Amniotic stem cell (primary cell): ENCODE measurements at regions not wholly inside any gene's neighbourhood (a gene's known extent, or its start where the extent isn't known, plus 50 kb on each side); places are given as distances from the start of the nearest gene placed in this dataset.
A peak's percentile ranks its signal among the peaks of the same experiment; 100 is the strongest.

Experiments
- DNase-seq: peaks from one replicate; lab custom pipeline; 2025; lab: John Stamatoyannopoulos, UW

GRCh38 chr3:73796382-73796781, 171.6 kb upstream of the PDZRN3 start:
- no peak for DNase-seq

- no peak for DNase-seq
Measured at GRCh38 chr3:73791356-73791755, 166.6 kb upstream of the PDZRN3 start.

GRCh38 chr3:73789825-73790444, 165.2 kb upstream of the PDZRN3 start:
- no peak for DNase-seq

- DNase-seq = no peak
Measured at GRCh38 chr3:73787620-73788019, 162.9 kb upstream of the PDZRN3 start.

GRCh38 chr3:73786998-73787397, 162.3 kb upstream of the PDZRN3 start:
- no peak for DNase-seq

- peak; percentile 78 for DNase-seq
Measured at GRCh38 chr3:73786321-73786807, 161.6 kb upstream of the PDZRN3 start.

- no peak for DNase-seq
Measured at GRCh38 chr3:73784686-73785392, 160.1 kb upstream of the PDZRN3 start.

GRCh38 chr3:73783811-73784210, 159.1 kb upstream of the PDZRN3 start:
- DNase-seq = no peak

GRCh38 chr3:73781541-73781940, 156.8 kb upstream of the PDZRN3 start:
- no peak for DNase-seq

GRCh38 chr3:73774645-73775044, 149.9 kb upstream of the PDZRN3 start:
- no peak for DNase-seq

- no peak for DNase-seq
Measured at GRCh38 chr3:73773233-73773632, 148.5 kb upstream of the PDZRN3 start.

- DNase-seq = no peak
Measured at GRCh38 chr3:73772076-73772886, 147.5 kb upstream of the PDZRN3 start.

GRCh38 chr3:73768524-73769308, 144.0 kb upstream of the PDZRN3 start:
- no peak for DNase-seq

GRCh38 chr3:73766599-73767381, 142.0 kb upstream of the PDZRN3 start:
- DNase-seq = peak; percentile 32

GRCh38 chr3:73765878-73766545, 141.3 kb upstream of the PDZRN3 start:
- no peak for DNase-seq

- no peak for DNase-seq
Measured at GRCh38 chr3:73762855-73763254, 138.1 kb upstream of the PDZRN3 start.

- DNase-seq = no peak
Measured at GRCh38 chr3:73759297-73759711, 134.6 kb upstream of the PDZRN3 start.

- DNase-seq = no peak
Measured at GRCh38 chr3:73757536-73757935, 132.8 kb upstream of the PDZRN3 start.

GRCh38 chr3:73753985-73754384, 129.2 kb upstream of the PDZRN3 start:
- DNase-seq = no peak

GRCh38 chr3:73752338-73752737, 127.6 kb upstream of the PDZRN3 start:
- no peak for DNase-seq

GRCh38 chr3:73746623-73747022, 121.9 kb upstream of the PDZRN3 start:
- no peak for DNase-seq
